Right lobe of liver (tissue), 4 donors: ENCODE measurements at regions not wholly inside any gene's neighbourhood (a gene's known extent, or its start where the extent isn't known, plus 50 kb on each side); places are given as distances from the start of the nearest gene placed in this dataset.

Source experiments
- POLR2A ChIP-seq: fragments of 450-650 bp; IDR thresholded peaks from one replicate; pipeline ENCODE4 v1.6.1; 2017; ENCODE audit warnings: antibody characterized with exemption, mild to moderate bottlenecking
- TF ChIP-seq, protein P1 (sequence below), 4 donors: fragments of 200-600 bp in 3 of 4; fragments of 450-650 bp in 1 of 4; IDR thresholded peaks; one replicate each; pipeline versions ENCODE4 v1.5.1 to v1.8.0; 2016 to 2022; ENCODE audit warnings: antibody characterized with exemption in 4 of 4, mild to moderate bottlenecking in 2 of 4
- donor health status: DM: no; HTN: no; CAD: no.
- donor health status: DM: no; HTN: no; CAD: no.
- donor health status: DM: no; HTN: yes; CAD: no.

DNA sequence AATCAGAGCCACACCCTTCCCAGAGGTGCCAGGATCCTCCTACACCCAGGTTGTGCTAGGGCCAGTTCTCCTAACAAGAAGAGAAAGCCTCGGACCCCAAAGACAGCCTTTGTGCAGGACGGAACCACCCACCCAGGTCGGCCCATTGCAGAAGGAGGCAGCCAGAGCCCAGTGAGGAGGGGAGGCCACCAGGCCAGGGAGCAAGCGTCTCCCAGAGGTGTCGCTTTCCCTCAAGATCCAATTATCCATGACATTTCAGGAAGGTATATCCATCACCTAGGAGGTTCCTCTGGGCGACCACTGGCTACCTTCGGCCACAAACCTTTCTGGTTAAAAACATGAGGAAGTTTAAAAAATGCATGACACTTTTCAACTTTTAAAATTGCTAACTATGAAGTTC is 87.4 kb upstream of the THBS2 start:
- TF ChIP-seq, protein P1, sequence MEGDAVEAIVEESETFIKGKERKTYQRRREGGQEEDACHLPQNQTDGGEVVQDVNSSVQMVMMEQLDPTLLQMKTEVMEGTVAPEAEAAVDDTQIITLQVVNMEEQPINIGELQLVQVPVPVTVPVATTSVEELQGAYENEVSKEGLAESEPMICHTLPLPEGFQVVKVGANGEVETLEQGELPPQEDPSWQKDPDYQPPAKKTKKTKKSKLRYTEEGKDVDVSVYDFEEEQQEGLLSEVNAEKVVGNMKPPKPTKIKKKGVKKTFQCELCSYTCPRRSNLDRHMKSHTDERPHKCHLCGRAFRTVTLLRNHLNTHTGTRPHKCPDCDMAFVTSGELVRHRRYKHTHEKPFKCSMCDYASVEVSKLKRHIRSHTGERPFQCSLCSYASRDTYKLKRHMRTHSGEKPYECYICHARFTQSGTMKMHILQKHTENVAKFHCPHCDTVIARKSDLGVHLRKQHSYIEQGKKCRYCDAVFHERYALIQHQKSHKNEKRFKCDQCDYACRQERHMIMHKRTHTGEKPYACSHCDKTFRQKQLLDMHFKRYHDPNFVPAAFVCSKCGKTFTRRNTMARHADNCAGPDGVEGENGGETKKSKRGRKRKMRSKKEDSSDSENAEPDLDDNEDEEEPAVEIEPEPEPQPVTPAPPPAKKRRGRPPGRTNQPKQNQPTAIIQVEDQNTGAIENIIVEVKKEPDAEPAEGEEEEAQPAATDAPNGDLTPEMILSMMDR (IDR thresholded peaks at IDR 0.05) = no peak
- TF ChIP-seq POLR2A = no peak
